ENCODE measurements at regions not wholly inside any gene's neighbourhood (a gene's known extent, or its start where the extent isn't known, plus 50 kb on each side); places are given as distances from the start of the nearest gene placed in this dataset.
"Not testable (repeated sequence)": the region's sequence is repeated elsewhere in the genome, so short reads cannot be mapped to it uniquely, and the experiment has no call there.

- no peak for DNase-seq (ENCODE audit: low read depth, low spot score)
Observed at GRCh38 chr22:48489551-48490499, 1337.8 kb downstream of the BRD1 start.

DNA sequence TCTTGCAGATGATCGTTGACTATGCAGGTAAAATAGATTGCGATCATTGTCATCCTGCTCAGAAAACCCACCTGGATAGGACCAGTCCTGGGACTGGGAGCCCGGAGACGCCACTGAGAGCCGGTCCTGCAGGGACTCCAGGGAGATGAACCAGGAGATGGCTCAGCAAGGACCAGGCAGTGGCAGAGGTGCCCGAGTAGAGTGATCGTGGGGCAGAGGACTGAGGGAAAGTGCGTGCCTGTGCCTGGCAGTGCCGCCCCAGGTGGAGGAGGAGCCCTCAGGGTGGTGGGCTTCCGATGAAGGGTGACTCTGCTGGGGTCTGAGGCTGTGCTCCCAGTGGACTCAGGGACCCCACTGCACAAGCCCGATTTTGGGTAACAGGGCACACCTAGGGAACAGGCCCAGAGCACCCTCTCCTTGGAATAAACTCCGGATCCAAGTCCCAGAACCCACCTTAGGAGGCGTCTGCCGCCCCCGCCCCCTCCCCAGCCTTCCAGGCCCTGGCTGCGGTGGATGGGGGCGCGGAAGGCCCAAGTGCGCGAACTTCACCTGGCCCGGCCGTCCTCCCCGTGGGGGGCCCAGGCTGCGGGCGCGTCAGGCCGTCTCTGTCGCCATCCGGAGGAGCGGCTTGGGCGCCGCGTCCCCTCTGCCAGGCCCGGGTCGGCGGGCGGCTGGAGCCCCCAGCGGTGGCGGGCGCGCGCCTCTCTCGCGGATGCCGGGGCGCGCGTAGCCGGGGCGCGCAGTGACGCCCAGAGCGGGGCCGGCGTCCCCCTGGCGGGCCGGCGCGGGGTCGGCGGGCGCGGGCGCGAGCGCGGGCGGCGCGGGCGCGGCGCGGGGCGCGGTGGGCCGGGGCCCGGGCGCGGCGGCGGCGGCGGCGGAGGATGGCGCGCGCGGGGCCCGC, 1338.8 kb downstream of the BRD1 start:
- no peak for DNase-seq (ENCODE audit: low read depth, low spot score)

- DNase-seq (ENCODE audit: low read depth, low spot score): no peak
Observed at GRCh38 chr22:48488149-48488551, 1339.5 kb downstream of the BRD1 start.

DNA sequence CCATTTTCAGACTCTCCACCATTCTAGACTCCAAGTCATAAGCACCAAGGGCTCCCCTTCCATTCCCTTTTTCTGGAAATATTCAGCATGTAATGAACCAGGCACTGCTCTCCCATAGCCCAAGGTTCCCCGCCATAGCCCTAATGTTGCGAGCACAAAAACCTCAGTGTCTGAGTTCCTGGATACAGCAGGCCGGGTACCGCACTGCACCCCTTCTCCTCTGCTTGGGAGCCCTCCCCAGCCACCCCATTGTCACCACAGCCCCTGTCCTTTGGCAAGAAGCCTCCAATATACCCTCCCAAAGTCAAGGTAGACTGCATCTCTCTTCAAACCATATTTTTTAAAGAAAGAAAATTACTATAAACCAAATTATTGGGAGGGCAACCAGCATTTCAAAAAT, 1341.1 kb downstream of the BRD1 start:
- DNase-seq (ENCODE audit: low read depth, low spot score): no peak

- no peak for DNase-seq (ENCODE audit: low read depth, low spot score)
Observed at GRCh38 chr22:48486134-48486532, 1341.5 kb downstream of the BRD1 start.

DNA sequence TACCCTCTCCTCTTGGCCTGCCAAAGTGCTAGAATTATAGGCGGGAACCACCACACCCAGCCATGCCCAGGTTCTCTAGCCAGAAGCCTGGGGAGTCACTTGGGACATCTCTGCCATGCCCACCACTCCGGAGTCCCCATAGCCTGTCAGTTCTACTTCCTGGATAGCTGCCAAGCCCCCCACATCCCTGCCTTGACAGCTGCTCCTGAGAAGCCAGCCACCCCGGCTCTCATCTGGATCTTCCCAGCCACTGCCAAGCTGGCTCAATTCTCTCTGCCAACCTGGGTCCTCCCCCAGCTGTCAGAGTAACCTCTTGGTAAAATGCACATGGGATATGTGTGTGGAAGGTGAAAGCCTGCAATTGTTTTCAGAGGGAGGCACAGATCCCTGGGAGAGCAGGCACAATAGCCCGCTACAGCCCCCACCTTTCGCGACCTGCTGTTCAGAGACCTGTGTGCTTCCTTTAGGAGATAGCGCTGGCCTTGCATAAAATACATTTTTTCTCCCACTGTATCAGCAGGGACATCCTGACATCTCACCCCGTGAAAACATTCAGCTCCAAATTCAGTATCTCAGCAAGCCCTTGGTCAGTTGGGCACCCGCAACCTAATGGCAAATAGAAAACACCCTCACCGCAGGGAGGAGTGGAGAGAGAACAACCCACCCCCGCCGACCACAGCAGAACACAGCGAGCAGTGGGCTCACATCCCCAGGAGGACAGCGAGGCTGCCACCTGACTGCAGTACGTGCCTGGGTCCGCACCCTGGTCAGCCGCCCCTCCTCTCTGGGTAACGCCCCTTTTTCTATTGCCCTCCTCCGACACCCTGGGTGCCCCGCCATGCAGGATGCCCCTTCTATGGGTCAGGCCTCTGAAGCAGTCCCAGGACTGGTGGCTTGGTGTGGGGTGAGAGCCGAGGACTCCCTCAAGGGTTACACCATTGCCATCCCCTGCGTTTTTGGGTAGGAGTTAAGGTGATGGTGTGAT, 1342.2 kb downstream of the BRD1 start:
- no peak for DNase-seq (ENCODE audit: low read depth, low spot score)

DNA sequence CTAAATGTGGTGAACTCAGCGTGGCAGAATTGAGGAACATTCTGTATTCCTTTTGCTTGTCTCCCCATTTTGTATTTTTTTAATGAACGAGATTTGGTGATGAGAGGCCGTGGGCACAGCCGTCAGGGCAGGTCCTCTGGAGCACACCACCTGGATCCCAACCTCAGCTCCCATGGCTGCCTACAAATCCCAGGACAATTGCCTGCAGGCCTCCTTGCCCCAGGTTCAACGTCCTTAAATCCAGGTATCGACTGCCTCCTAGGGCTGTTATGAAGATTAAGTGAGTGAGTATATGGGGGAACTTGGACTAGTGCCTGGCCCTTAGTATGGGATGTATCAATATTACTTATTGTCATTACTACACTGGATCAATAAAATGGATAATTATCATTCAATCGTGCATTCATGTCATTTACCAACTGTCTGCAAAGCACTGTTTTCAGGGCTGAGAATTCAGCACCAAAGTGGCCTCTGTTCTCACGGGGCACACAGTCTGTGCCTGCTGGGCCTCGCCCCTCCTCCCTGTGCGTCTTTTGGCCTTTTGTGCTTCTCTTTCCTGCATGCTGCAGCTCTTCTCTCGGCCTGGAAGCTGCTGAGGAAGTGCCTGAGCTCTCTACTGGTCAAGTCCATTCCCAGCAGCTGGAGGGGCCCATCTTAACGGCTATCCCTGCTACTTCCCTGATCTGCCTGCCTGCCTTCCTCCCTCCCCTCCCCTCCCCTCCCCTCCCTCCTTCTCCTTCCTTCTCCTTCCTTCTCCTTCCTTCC, 1343.7 kb downstream of the BRD1 start:
- no peak for DNase-seq (ENCODE audit: low read depth, low spot score)

GRCh38 chr22:48482771-48483170, 1344.9 kb downstream of the BRD1 start:
- no peak for DNase-seq (ENCODE audit: low read depth, low spot score)

DNA sequence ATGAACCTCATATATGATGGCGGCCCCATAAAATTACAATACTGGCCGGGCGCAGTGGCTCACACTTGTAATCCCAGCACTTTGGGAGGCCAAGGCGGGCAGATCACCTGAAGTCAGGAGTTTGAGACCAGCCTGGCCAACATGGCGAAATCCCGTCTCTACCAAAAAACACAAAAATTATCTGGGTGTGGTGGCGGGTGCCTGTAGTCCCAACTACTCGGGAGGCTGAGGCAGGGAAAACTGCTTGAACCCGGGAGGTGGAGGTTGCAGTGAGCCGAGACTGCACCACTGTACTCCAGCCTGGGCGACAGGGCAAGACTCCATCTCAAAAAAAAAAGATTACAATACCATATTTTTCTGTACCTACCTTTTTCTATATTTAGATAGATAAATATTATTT, 1345.5 kb downstream of the BRD1 start:
- DNase-seq (ENCODE audit: low read depth, low spot score): not testable (repeated sequence)

DNA sequence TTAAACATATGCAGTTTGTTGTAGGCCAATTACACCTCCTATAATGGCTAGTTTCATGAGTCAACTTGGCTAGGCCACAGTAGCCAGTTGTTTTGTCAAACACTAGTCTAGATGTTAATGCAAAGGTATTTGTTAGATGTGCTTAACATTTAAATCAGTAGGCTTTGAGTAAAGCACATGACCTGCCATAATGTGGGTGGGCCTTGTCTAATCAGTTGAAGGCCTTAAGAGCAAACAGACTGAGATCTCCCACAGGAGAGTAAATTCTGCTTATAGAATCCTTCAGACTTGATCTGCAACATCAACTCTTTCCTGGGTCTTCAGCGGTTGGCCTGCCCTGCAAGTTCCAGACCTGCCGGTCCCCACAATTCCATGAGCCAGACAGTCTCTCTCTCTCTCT, 1345.9 kb downstream of the BRD1 start:
- no peak for DNase-seq (ENCODE audit: low read depth, low spot score)

DNA sequence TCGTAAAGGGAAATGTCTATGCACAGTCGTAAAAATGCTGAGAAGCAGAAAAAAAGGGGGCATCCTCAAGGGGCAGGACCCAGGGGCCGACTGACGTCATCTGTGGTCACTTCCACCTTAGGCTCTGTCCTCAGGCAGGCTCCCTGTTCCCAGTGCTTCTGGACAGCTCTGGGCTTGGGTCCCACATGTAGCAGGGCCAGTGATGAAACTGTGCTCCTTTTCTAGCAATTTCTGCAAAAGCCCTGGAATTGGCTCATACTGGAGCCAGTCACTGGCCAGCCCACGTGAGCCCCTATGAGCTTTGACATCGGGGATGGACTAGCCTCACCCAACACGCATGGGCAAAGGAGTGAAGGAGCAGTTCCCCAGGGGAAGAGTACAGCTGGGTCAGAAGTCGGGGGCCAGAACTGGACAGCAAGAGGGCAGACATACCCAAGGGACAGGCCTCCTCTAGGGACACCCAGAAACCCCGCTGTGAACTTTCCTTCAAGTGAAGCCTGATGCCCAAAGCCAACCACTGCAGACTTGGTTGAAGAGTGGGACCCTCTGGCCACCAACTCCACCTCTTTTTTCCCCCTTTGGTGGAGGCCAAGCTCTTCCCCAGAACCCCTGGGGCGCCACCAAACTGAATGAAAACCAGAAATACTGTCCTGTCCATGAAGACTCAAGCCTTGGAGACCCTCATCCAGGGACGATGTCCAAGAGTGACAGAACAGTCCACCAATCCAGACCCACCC, 1349.0 kb downstream of the BRD1 start:
- DNase-seq (ENCODE audit: low read depth, low spot score): no peak

DNA sequence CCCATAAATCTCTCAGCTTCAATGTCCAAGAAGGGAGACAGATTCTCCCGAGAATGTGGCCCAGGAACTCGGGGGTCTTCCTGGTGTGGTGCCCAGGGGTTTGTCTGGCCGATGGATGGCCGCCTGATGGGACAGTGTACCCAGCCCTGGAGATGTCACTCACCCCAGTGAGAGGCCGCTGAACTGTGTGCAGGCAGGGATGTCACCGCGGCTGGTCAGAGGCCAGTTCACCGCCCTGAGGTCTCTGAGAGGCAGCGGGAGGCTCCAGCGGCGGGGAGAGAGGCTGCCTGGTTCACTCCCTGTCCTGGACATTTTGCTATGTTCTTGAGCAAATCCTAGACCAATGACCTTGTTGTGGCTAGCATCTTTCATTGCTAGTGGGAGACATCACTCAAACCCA, 1349.5 kb downstream of the BRD1 start:
- DNase-seq (ENCODE audit: low read depth, low spot score): no peak

- no peak for DNase-seq (ENCODE audit: low read depth, low spot score)
Observed at GRCh38 chr22:48477031-48477721, 1350.5 kb downstream of the BRD1 start.

- no peak for DNase-seq (ENCODE audit: low read depth, low spot score)
Observed at GRCh38 chr22:48476577-48476976, 1351.1 kb downstream of the BRD1 start.

DNA sequence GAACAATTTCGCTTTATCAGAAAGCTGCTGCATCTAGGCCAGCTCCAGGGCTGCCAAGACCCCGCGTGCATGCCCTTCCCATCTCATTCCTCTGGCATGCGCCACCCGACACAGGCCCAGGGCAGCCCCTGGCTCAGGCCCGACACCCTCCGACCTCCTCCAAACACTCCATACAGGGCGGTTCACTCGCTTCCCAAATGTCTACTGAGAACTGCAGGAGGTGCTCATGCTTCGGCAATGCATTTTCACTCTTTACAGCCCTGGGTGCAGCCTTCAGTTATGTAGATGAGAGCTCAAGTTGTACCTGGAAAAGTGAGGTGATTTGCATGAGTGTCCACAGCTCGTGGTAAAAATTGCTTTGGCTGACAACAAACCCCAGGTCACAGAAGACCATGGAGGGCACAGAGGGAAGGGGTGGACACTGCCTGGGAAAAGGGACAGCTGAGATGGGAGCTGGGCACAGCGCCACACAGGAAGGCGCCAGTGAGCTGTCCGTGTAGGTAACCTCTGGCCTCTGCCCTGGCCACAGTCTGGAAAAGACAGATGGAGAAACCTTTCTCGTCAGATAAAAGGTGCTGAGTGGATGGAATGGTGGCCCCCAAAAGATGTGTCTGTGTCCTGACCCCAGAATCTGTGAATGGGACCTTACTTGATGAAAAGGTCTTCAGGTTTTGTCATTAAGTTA, 1351.9 kb downstream of the BRD1 start:
- DNase-seq (ENCODE audit: low read depth, low spot score): no peak

- DNase-seq (ENCODE audit: low read depth, low spot score): no peak
Observed at GRCh38 chr22:48474881-48475280, 1352.8 kb downstream of the BRD1 start.

GRCh38 chr22:48473202-48473601, 1354.5 kb downstream of the BRD1 start:
- DNase-seq (ENCODE audit: low read depth, low spot score): no peak

- no peak for DNase-seq (ENCODE audit: low read depth, low spot score)
Observed at GRCh38 chr22:48464246-48464645, 1363.4 kb downstream of the BRD1 start.
